ENCODE measurements at regions not wholly inside any gene's neighbourhood (a gene's known extent, or its start where the extent isn't known, plus 50 kb on each side); places are given as distances from the start of the nearest gene placed in this dataset.

- no peak for DNase-seq (ENCODE audit: low spot score)
Observed at GRCh38 chr3:194837457-194838127, 151.9 kb downstream of the FAM43A start.

DNA sequence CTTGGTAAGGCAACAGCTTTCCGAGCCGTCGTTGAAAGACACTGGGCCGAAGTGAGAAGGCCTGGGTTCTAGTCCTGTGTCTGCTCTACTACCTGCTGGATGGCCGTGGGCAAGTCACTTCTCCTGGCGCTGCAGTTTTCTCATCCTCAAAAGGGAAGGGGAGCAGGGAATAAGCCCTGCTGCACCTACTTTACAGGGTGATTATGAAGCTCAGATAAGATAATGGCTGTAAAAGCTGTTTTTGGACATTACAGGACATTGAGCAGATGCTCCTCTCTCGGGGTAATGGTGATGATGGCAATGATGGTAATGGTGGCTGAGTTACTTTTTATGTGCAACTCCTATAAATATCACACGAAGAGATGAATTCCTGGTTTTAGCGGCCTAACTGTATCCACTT is 152.6 kb downstream of the FAM43A start:
- DNase-seq (ENCODE audit: low spot score) = no peak

GRCh38 chr3:194840661-194841514 is 155.2 kb downstream of the FAM43A start:
- DNase-seq (ENCODE audit: low spot score) = peak; percentile 50

- no peak for DNase-seq (ENCODE audit: low spot score)
Observed at GRCh38 chr3:194841515-194841841, 155.8 kb downstream of the FAM43A start.

DNA sequence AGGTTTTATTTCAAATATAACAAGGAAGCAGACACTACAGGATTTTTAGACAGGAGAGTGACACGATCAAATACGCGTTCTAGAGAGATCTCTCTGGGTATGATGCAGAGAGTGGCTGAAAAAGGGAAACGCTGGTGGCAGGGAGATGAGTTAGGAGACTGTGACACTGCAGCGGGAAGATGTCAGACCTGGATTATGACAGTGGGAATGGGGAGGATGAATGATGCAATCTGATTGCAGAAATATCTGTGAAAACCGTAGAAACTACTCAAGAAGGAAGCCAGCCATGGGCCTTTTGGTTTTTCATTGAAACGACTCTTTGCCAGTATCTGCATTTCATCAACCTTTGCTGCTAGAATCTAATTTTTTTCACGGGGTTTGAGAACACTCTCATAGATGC is 157.9 kb downstream of the FAM43A start:
- DNase-seq (ENCODE audit: low spot score) = no peak

- DNase-seq (ENCODE audit: low spot score) = no peak
Observed at GRCh38 chr3:194844046-194844445, 158.4 kb downstream of the FAM43A start.

DNA sequence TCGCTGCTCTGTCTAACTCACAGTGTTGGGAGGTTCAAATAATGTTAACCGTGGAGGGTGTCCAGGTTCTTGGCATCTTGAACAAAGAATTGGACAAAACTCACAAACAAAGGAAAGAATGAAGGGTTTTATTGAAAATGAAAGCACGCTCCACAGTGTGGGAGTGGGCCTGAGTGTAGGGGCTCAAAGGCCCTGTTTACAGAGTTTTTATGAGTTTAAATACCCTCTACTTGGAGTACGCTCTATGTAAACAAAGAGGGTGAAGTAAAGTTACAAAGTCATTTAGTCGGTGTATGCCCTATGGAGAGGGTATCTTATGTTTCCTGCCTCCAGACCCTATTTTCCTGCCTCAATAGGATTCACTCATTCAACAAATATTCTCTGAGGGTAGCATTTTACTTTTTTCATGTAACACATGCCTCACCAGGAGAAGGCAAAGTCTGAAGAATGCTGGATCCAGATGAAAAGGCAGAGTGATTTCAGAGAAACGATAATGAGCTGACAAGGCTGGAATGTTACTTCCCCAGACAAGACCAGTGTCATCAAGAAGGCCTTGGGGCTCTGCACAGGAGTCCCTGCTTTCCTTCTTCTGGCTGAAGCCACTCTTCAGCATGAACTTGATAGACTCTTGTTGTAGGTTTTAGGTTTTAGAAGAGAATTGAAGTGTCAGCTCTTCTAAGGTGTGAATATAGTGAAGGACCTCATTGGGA is 163.6 kb downstream of the FAM43A start:
- DNase-seq (ENCODE audit: low spot score) = no peak

GRCh38 chr3:194851254-194851653 is 165.6 kb downstream of the FAM43A start:
- DNase-seq (ENCODE audit: low spot score) = no peak

GRCh38 chr3:194851941-194852340 is 166.3 kb downstream of the FAM43A start:
- no peak for DNase-seq (ENCODE audit: low spot score)

DNA sequence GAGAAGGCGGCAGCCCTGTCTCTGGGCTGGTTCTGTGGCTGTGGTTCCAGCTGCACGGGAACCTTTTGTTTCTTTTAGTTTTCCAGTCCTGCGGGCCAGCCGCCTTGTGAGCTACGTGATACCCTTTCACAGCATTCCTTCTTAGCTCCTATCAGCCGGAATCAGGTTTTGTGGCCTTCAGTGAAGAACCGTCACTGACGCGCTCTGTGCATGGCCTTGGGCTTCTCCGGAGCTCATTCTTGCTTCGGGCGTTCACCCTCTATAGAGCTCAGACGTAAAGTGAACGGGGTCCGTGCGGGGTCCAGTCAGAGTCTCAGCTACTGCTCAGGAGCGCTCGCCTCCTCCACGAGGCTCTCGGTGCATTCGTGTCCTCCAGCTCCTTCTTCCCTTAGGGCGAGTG is 166.7 kb downstream of the FAM43A start:
- no peak for DNase-seq (ENCODE audit: low spot score)

DNA sequence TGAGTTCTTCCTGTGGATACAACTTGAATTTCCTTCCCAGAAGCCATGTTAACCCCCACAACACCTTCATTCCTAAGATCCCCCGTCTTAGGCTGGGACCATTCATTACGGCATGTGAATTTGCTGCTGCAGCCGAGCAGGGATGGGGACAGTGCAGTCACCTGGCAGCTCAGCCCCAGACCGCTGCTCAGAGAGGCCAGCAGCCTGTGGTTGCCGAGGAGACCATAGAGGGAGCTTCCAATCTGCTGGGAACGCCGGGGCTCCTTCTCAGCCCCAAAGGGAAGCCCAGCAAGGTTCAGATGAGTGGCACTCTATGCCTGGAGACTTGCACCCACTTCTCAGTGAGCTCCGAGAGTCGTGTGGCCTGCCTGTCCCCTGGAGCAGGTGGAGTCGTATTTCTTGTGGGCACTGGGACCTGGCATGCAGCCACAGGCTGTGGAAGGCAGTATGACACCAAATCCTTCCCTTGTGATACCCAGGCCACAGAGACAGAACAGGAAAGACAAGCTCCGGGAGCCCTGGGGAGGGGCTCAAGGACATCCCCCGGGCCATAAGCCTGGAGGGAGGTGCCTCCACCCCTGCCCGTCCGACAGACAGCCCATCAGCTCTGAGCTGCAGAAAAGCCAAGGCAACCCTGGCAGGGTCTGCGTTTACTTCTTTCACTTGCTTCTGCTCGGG is 167.3 kb downstream of the FAM43A start:
- DNase-seq (ENCODE audit: low spot score) = no peak

DNA sequence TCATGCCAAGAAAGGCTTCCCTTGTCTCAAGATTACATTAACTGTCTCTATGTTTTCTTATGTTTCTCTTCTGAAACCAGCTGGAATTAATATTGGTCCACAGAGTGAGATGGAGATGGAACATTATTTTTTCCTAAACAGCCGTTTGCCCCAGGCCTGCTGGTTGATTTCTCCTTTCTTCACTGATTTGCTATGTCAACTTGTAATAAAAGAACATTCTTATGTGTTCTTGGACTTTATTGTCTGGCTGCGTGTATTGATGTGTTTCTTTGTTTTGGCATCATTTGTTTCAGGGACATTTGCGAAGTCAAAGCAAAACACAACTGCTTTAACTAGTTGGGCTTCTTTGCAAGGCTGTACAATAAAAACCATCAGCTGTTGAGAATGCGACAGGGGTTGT is 168.5 kb downstream of the FAM43A start:
- DNase-seq (ENCODE audit: low spot score) = no peak

- DNase-seq (ENCODE audit: low spot score) = no peak
Observed at GRCh38 chr3:194854659-194855390, 169.1 kb downstream of the FAM43A start.

- no peak for DNase-seq (ENCODE audit: low spot score)
Observed at GRCh38 chr3:194856296-194856695, 170.6 kb downstream of the FAM43A start.

- DNase-seq (ENCODE audit: low spot score) = no peak
Observed at GRCh38 chr3:194857469-194858113, 171.9 kb downstream of the FAM43A start.

GRCh38 chr3:194858382-194858781 is 172.7 kb downstream of the FAM43A start:
- no peak for DNase-seq (ENCODE audit: low spot score)

GRCh38 chr3:194860725-194861124 is 175.0 kb downstream of the FAM43A start:
- DNase-seq (ENCODE audit: low spot score) = no peak

DNA sequence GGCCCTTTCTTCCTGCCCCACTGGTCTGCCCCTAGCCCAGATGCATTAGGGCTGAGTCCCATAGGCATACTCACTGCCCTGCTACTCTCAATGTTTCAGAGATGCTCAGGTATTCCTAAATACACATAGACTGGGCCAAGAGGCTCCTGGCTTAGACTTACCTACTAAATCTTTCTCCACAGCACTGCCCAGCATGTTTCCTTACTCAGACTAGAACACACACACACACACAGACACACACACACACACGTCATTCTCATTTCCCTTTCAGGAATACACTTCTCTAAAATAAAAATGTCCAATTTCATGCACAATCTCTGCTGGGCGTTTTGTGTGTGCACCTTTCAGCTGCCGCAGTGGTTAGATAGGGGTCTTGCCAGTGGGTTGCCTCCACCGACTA is 175.7 kb downstream of the FAM43A start:
- DNase-seq (ENCODE audit: low spot score) = no peak

DNA sequence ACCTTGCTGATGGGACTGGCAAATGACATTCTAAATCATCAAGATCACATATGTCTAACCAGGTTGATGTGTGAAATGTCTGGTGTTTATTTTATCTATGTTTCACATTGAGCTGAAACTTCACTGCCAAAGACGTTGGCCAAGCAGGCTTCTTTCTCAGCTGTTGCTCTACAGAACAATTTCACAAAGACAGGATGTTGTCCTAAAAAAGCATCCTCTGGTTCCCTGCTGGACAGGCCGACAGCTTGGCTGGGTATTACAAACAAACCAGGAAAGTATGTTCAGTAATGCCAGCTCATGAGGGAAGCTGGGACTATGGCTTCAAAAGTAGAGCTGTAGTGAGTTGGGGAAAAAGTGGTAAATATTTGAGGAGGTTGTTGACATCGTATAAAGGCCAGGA is 179.4 kb downstream of the FAM43A start:
- DNase-seq (ENCODE audit: low spot score) = no peak

GRCh38 chr3:194865615-194866014 is 179.9 kb downstream of the FAM43A start:
- no peak for DNase-seq (ENCODE audit: low spot score)

DNA sequence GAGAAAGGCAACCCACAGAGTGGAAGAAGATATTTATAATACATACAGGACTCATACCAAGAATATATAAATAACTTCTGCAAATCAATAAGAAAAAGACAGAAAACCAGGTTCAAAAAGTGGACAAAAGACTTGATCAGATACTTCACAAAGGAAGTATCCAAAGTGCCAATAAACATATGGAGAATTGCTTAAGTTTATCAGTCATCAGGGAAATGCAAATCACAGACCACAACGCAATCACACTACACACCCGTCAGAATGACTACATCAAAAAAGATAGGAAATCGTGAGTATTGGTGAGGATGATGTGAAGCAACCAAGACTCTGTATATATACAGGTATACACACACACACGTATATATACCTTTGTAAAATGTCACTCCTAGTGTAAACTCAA is 180.6 kb downstream of the FAM43A start:
- no peak for DNase-seq (ENCODE audit: low spot score)
